Endothelial cell of umbilical vein (primary cell): ENCODE measurements at regions not wholly inside any gene's neighbourhood (a gene's known extent, or its start where the extent isn't known, plus 50 kb on each side); places are given as distances from the start of the nearest gene placed in this dataset.

ENCODE experiments used
- CTCF ChIP-seq, 2 donors: IDR thresholded peaks; 1 replicate in 1 of 2; 2 replicates in 1 of 2; pipeline ENCODE4 v1.5.1; 2011; ENCODE audit warnings: low read length in 2 of 2, mild to moderate bottlenecking in 2 of 2, moderate library complexity in 2 of 2, control low read depth in 1 of 2, inconsistent platforms in 1 of 2, low read depth in 1 of 2; ENCODE audit not compliant: insufficient read depth in 1 of 2; ENCODE audit errors: extremely low read depth in 1 of 2
- EZH2 ChIP-seq: IDR thresholded peaks from 2 replicates; pipeline ENCODE4 v1.6.1; 2012; ENCODE audit warnings: borderline replicate concordance, low read depth, mild to moderate bottlenecking, moderate library complexity, low read length, inconsistent platforms; ENCODE audit not compliant: severe bottlenecking
- FOS ChIP-seq: IDR thresholded peaks from 2 replicates; pipeline ENCODE4 v1.6.1; 2011; ENCODE audit warnings: mild to moderate bottlenecking, low read length, moderate library complexity, borderline replicate concordance; ENCODE audit not compliant: insufficient read depth
- GATA2 ChIP-seq: IDR thresholded peaks from 2 replicates; pipeline ENCODE4 v1.7.0; 2011; ENCODE audit warnings: low read depth, mild to moderate bottlenecking, moderate library complexity, mixed read lengths, low read length; ENCODE audit not compliant: insufficient read length, insufficient read depth
- JUN ChIP-seq: IDR thresholded peaks from 2 replicates; pipeline ENCODE4 v1.6.1; 2011; ENCODE audit warnings: borderline replicate concordance, low read depth; ENCODE audit not compliant: insufficient read length, insufficient read depth
- MYC ChIP-seq: IDR thresholded peaks from one replicate; pipeline ENCODE4 v1.6.1; 2011; ENCODE audit warnings: mild to moderate bottlenecking, low read depth, low read length
- POLR2A ChIP-seq: IDR thresholded peaks from 2 replicates; pipeline ENCODE4 v1.6.1; 2012; ENCODE audit warnings: low read depth, mild to moderate bottlenecking, control low read depth, low read length
- POLR2AphosphoS5 ChIP-seq: IDR thresholded peaks from 2 replicates; pipeline ENCODE4 v1.6.1; 2012; ENCODE audit warnings: low read depth, mild to moderate bottlenecking, control low read depth, low read length, moderate library complexity; ENCODE audit not compliant: insufficient read depth
- TF ChIP-seq, protein P1 (sequence below): IDR thresholded peaks from 2 replicates; pipeline ENCODE4 v1.6.1; 2011; ENCODE audit not compliant: insufficient read depth, insufficient read length

DNA sequence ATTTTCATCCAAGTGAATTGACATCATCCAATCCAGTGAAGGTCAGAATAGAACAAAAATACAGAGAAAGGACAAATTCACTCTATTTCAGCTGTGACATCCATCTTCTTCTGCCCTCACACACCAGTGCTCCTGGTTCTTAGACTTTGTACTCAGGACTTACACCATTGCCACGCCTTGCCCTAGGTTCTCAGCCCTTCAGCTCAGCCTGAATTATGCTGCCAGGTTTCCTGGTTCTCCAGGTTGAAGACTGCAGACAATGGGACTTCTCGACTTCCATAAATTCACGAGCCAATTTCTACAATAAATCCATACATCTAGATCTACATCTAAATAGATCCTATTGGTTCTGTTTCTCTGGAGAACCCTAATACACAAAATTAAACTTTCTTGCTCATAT, 181.2 kb upstream of the KCND2 start:
- TF ChIP-seq CTCF (IDR thresholded peaks at IDR 0.05; ENCODE audit: extremely low read depth in 1 of 2, insufficient read depth in 1 of 2, low read depth in 1 of 2, low read length in 2 of 2), result no peak
- TF ChIP-seq POLR2A, result no peak
- no peak for TF ChIP-seq POLR2AphosphoS5
- TF ChIP-seq MYC, result no peak
- no peak for TF ChIP-seq EZH2
- TF ChIP-seq FOS, result no peak
- no peak for TF ChIP-seq GATA2
- TF ChIP-seq, protein P1, sequence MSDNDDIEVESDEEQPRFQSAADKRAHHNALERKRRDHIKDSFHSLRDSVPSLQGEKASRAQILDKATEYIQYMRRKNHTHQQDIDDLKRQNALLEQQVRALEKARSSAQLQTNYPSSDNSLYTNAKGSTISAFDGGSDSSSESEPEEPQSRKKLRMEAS, result no peak
- TF ChIP-seq JUN, result no peak
